ENCODE measurements at regions not wholly inside any gene's neighbourhood (a gene's known extent, or its start where the extent isn't known, plus 50 kb on each side); places are given as distances from the start of the nearest gene placed in this dataset.

DNA sequence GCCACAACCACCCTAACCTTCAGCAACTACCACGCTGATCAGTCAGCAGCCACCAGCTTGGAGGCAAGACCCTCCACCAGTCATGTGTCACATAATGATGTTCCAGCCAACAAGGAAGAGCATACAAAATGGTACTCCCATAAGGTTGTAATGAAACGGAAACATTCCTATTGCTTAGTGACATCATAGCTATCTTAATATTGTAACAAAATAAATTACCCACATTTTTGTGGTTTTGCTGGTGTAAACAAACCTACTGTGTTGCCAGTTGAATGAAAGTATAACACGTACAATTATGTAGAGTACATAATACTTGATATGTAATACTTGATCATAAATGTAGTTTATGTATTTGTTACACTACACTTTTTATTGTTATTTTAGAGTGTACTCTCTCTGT, 1363.2 kb upstream of the ADGRL4 start:
- TF ChIP-seq, protein P1, sequence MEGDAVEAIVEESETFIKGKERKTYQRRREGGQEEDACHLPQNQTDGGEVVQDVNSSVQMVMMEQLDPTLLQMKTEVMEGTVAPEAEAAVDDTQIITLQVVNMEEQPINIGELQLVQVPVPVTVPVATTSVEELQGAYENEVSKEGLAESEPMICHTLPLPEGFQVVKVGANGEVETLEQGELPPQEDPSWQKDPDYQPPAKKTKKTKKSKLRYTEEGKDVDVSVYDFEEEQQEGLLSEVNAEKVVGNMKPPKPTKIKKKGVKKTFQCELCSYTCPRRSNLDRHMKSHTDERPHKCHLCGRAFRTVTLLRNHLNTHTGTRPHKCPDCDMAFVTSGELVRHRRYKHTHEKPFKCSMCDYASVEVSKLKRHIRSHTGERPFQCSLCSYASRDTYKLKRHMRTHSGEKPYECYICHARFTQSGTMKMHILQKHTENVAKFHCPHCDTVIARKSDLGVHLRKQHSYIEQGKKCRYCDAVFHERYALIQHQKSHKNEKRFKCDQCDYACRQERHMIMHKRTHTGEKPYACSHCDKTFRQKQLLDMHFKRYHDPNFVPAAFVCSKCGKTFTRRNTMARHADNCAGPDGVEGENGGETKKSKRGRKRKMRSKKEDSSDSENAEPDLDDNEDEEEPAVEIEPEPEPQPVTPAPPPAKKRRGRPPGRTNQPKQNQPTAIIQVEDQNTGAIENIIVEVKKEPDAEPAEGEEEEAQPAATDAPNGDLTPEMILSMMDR (IDR thresholded peaks at IDR 0.05; ENCODE audit: insufficient read depth in 1 of 2, low read depth in 1 of 2, low read length in 1 of 2, severe bottlenecking in 1 of 2, unreplicated experiment in 1 of 2), result no peak
- ChIA-PET POLR2A (no interaction called here), CTCF (no interaction called here)
- no peak overlapping the region for H3K4me3 Mint-ChIP-seq (ENCODE audit: unreplicated experiment)
- H3K9me3 ChIP-seq, result no peaks in the 10 kb centered on the region
- H3K27ac Mint-ChIP-seq (ENCODE audit: unreplicated experiment), result no peak overlapping the region
- no peaks in the 10 kb centered on the region for H3K4me1 ChIP-seq
- no peaks in the 10 kb centered on the region for H3K4me1 Mint-ChIP-seq (ENCODE audit: low read depth, unreplicated experiment)
- no peak for DNase-seq
- no peaks in the 10 kb centered on the region for H3K9me3 Mint-ChIP-seq (ENCODE audit: unreplicated experiment)
- H3K27me3 Mint-ChIP-seq (ENCODE audit: insufficient read depth, unreplicated experiment), result no peaks in the 10 kb centered on the region
- H3K36me3 Mint-ChIP-seq (ENCODE audit: insufficient read depth, unreplicated experiment), result no peaks in the 10 kb centered on the region
- no peak overlapping the region for H3K4me3 ChIP-seq (ENCODE audit: low read depth, low read length)
- no peaks in the 10 kb centered on the region for H3K27me3 ChIP-seq (replicated peaks; ENCODE audit: control insufficient read depth, insufficient read depth, low read length)
- no TSS peak for BruUV-seq (replicated peaks)
- intact Hi-C loops (cut with micrococcal nuclease; ENCODE audit: unreplicated experiment), result no loop called here
- H3K36me3 ChIP-seq (ENCODE audit: control insufficient read depth, insufficient read depth, low read length), result no peaks in the 10 kb centered on the region

DNA sequence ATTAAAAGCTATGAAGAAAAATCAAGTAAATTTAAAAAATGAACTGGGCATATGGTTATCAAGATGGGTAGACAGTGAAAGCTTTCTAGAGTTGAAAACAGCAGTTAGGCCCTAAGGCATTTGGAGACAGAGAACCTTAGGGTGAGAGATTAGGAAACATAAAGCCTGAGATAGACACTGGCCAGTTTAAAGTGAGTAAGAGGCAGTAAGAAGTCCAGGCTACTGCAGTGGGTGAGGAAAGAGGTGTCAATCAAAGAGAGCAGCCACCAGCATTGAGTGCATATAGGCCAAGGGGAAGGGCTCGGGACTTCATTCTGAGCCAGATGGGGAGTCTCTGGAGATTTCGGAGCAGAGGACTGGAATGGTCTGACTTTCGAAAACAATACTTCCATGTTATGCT, 1360.5 kb upstream of the ADGRL4 start:
- no TSS peak for BruUV-seq (replicated peaks)
- Histone ChIP-seq H3K27me3 (replicated peaks; ENCODE audit: control insufficient read depth, insufficient read depth, low read length) (no peaks in the 10 kb centered on the region), H3K4me1 (no peaks in the 10 kb centered on the region), H3K36me3 (ENCODE audit: control insufficient read depth, insufficient read depth, low read length) (no peaks in the 10 kb centered on the region), H3K9me3 (no peaks in the 10 kb centered on the region), H3K4me3 (ENCODE audit: low read depth, low read length) (no peak overlapping the region)
- ChIA-PET CTCF (no interaction called here), POLR2A (no interaction called here)
- Mint-ChIP-seq H3K27me3 (ENCODE audit: insufficient read depth, unreplicated experiment) (no peaks in the 10 kb centered on the region), H3K27ac (ENCODE audit: unreplicated experiment) (no peak overlapping the region), H3K4me1 (ENCODE audit: low read depth, unreplicated experiment) (no peaks in the 10 kb centered on the region), H3K9me3 (ENCODE audit: unreplicated experiment) (no peaks in the 10 kb centered on the region), H3K36me3 (ENCODE audit: insufficient read depth, unreplicated experiment) (no peaks in the 10 kb centered on the region), H3K4me3 (ENCODE audit: unreplicated experiment) (no peak overlapping the region)
- no peak for DNase-seq
- TF ChIP-seq, protein P1 (IDR thresholded peaks at IDR 0.05; ENCODE audit: insufficient read depth in 1 of 2, low read depth in 1 of 2, low read length in 1 of 2, severe bottlenecking in 1 of 2, unreplicated experiment in 1 of 2), result no peak
- intact Hi-C loops (cut with micrococcal nuclease; ENCODE audit: unreplicated experiment), result no loop called here

DNA sequence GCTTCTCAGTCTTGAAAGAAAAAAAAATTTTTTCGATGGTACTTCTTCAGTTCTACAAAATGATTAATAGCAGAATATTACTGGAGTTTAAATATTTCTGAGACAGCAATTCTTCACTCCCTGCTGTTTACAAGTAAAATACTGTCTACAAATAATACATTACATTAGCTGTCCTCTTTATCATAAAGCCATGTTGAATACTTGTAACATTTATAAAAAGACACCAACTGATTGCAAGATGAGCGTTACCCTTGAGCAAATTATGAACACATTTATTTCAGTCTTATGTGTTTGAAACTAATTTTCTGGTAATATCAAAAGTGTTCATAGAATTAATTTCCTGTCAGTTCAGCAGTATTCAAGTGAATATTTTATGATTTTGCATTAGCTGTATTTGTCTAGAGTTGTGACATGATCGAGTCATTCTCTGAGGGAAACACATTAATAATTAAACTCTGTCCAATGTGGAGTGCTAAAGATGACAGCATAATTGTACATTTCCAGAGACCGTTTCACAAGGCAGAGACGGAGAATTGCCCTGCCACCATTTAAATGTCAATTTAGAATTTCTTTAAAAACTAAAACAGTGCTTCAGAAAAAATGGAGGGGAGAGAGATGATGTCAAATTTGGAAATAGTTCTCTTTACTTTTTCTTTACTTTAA, 1359.0 kb upstream of the ADGRL4 start:
- Mint-ChIP-seq H3K36me3 (ENCODE audit: insufficient read depth, unreplicated experiment) (no peaks in the 10 kb centered on the region), H3K4me3 (ENCODE audit: unreplicated experiment) (no peak overlapping the region), H3K4me1 (ENCODE audit: low read depth, unreplicated experiment) (no peaks in the 10 kb centered on the region), H3K27me3 (ENCODE audit: insufficient read depth, unreplicated experiment) (no peaks in the 10 kb centered on the region), H3K9me3 (ENCODE audit: unreplicated experiment) (no peaks in the 10 kb centered on the region), H3K27ac (ENCODE audit: unreplicated experiment) (no peak overlapping the region)
- DNase-seq, result no peak
- BruUV-seq (replicated peaks), result no TSS peak
- Histone ChIP-seq H3K27me3 (replicated peaks; ENCODE audit: control insufficient read depth, insufficient read depth, low read length) (no peaks in the 10 kb centered on the region), H3K9me3 (no peaks in the 10 kb centered on the region), H3K36me3 (ENCODE audit: control insufficient read depth, insufficient read depth, low read length) (no peaks in the 10 kb centered on the region), H3K4me3 (ENCODE audit: low read depth, low read length) (no peak overlapping the region), H3K4me1 (no peaks in the 10 kb centered on the region)
- intact Hi-C loops (cut with micrococcal nuclease; ENCODE audit: unreplicated experiment), result no loop called here
- ChIA-PET CTCF (no interaction called here), POLR2A (no interaction called here)
- TF ChIP-seq, protein P1 (IDR thresholded peaks at IDR 0.05; ENCODE audit: insufficient read depth in 1 of 2, low read depth in 1 of 2, low read length in 1 of 2, severe bottlenecking in 1 of 2, unreplicated experiment in 1 of 2), result no peak

Data from Caco-2 (cell line).